Stomach (tissue), 4 donors: ENCODE measurements at regions not wholly inside any gene's neighbourhood (a gene's known extent, or its start where the extent isn't known, plus 50 kb on each side); places are given as distances from the start of the nearest gene placed in this dataset.

Source experiments
- POLR2A ChIP-seq, 4 donors: fragments of 450-650 bp; IDR thresholded peaks; one replicate each; pipeline ENCODE4 v1.6.1; 2016; ENCODE audit warnings: antibody characterized with exemption in 4 of 4, control low read depth in 2 of 4, mild to moderate bottlenecking in 1 of 4, moderate library complexity in 1 of 4
- TF ChIP-seq, protein P1 (sequence below), 7 experiments: fragments of 450-650 bp in 4 of 7; fragments of 200-600 bp in 3 of 7; sonication (generic) in 3 of 7; IDR thresholded peaks; one replicate each; pipeline ENCODE4 v1.5.1; 2016 to 2019; ENCODE audit warnings: antibody characterized with exemption in 7 of 7, control low read depth in 2 of 7, mild to moderate bottlenecking in 1 of 7

GRCh38 chr2:146503366-146503765, 1341.5 kb upstream of the ACVR2A start:
- TF ChIP-seq, protein P1, sequence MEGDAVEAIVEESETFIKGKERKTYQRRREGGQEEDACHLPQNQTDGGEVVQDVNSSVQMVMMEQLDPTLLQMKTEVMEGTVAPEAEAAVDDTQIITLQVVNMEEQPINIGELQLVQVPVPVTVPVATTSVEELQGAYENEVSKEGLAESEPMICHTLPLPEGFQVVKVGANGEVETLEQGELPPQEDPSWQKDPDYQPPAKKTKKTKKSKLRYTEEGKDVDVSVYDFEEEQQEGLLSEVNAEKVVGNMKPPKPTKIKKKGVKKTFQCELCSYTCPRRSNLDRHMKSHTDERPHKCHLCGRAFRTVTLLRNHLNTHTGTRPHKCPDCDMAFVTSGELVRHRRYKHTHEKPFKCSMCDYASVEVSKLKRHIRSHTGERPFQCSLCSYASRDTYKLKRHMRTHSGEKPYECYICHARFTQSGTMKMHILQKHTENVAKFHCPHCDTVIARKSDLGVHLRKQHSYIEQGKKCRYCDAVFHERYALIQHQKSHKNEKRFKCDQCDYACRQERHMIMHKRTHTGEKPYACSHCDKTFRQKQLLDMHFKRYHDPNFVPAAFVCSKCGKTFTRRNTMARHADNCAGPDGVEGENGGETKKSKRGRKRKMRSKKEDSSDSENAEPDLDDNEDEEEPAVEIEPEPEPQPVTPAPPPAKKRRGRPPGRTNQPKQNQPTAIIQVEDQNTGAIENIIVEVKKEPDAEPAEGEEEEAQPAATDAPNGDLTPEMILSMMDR (IDR thresholded peaks at IDR 0.05): no peak
- TF ChIP-seq POLR2A (IDR thresholded peaks at IDR 0.05): no peak
